Ecto neural progenitor cell (in vitro differentiated cells): ENCODE measurements at regions not wholly inside any gene's neighbourhood (a gene's known extent, or its start where the extent isn't known, plus 50 kb on each side); places are given as distances from the start of the nearest gene placed in this dataset.

Source experiments
- DNase-seq: peaks from one replicate; pipeline ENCODE4 v3.0.0-alpha.2; 2018; ENCODE audit warnings: low spot score

DNA sequence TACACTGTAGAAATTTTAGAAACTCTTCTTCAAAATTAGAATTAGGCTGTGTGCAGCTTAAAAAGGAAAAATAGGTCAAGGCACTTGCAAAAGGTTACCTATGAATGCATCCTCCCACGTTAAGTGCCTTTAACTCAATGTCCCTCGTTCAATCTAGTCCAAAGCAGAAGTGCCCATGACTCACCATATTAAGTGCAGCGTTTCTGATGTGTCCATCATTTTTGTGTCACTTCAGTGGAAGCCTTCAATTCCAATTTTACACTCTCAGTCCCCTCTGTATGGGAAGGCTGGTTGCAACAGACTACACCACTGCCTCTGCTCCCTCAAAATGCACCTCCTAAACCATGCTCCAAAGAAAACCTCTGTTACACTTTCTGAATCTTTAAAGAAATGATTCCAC is 53.4 kb downstream of the FOXB1 start:
- no peak for DNase-seq

GRCh38 chr15:60059186-60059585 is 55.1 kb downstream of the FOXB1 start:
- DNase-seq = no peak

DNA sequence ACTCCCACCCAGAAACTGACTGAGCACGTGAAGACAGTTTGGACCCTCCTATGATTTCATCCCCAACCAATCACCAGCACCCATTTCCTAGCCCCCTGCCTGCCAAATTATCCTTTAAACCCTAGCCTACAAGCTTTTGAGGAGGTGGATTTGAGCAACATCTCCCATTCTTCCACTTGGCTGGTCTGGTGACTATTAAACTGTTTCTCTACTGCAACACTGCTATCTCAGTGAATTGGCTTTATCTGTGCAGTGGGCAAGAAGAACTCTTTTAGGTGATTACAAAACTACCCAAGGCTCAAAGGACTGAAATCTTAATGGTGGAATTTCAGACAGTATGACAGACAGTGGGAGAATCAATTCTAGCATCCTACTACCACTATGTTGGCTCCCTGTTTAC is 57.6 kb downstream of the FOXB1 start:
- no peak for DNase-seq

DNA sequence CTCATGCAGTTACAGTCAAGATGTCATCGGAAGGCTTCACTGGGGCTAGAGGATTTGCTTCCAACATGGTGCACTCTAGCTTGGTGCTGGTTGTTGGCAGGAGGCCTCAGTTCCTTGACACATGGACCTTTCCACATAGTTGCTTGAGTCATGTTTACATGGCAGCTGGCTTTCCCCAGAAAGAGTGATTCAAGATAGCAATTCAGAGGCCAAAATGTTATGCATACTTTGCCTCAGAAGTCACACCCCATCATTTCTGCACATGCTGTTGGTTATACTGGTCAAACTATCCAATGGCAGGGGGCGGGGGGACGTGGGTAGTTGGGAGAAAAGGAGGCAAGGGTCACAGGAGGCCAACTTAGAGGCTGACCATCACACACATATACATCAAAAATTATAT is 58.7 kb downstream of the FOXB1 start:
- no peak for DNase-seq

DNA sequence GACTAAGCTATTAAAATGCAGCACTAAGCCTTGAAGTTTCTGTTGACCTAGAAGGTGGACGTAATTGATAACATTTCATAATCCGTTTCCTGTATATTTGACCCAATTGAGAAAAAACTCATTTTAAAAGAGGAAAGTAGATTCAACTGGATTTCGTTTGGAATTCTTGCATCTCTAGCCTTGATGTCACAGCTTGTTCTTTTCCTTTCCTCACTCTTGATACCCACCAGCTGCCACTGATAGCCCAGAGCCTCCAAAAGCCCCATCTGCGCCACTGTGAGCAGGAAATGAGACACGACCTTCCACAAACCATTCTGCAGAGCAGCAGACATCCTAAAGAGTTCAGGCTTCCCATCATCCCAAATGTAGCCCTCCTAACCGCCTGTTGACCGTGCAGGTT is 61.8 kb downstream of the FOXB1 start:
- DNase-seq = no peak

DNA sequence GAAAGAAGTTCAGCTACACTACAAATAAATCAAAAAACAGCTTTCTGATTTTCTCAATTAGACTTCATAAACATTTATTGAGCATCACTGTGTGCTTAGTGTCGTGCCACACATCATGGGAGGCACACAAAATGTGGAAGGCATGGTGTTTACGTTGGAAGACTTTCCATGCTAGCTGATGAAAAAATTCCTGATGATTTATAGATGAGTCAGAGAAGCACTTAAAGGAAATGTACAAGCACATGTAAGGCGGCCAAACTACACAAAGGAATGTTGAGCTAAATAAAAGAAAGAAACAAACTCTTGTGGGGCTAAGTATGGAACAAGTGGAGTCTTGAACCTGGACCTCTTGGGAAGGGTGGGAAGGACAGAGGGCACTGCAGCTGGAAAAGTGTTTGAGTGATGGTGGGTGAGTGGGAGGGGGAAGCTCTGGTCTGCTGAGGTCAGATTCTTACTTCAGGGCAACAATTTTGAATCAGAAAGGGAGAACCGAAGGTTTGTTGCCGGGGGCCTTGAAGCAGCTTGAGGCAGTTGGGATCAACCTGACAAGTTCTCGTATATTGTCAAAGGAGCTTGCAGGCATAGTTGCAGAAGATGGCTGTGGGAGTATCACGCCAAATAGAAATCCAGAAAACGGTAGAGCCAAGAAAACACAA is 66.9 kb downstream of the FOXB1 start:
- DNase-seq = no peak

GRCh38 chr15:60072826-60073465 is 68.8 kb downstream of the FOXB1 start:
- no peak for DNase-seq

- no peak for DNase-seq
Observed at GRCh38 chr15:60073466-60073840, 69.3 kb downstream of the FOXB1 start.

DNA sequence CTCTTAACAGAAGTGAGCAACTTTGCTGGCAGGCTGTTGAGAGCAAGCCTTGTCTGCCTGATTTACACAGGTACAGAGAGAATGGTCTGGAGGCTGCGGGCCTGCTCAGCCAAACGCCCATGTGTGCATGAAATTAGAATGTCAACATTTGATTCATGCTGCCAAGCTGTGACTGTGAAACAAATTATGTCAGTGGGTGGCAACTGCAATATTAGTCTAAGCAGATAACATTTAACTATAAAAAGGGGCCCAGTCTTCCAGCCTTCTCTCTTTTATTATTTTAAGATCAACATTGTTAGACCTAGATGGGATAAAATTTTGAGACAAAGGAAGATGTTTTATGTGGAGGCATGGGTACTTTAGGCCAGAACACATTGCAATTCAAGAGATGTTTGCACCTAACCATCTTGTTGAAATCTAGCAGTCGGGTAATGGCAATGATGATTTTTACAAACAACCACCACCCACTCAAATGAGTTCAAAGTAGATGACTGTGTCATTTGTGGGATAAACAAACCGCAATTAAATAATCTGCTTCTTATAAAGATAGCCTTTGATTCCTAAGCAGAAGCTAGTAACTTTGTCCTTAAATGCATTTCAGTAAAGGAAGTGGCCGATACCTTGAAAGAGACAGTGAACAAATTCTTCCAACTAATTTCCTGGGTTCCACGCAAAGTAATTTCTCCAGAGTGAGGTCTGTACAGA is 70.2 kb downstream of the FOXB1 start:
- DNase-seq = no peak

DNA sequence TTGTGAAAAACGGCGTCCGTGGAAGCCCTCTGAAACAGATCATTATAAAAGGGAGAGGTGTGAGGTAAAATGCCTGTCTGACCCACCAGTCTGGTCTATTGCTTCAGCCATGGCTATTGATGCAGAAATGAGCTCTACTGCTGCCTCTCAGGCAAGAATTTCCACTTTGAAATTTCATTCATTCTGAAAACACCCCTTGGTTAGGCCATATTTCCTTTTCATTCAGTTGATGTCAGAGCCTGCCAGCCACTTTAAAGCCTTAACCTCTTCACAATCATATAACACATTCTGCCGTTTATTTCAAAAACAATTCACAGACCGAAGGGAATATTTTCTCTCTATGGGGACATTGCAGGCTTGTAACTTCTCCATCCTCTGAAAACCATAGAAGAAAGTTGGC is 71.9 kb downstream of the FOXB1 start:
- DNase-seq = no peak

- DNase-seq = peak; percentile 52
Observed at GRCh38 chr15:60076582-60077276, 72.6 kb downstream of the FOXB1 start.

DNA sequence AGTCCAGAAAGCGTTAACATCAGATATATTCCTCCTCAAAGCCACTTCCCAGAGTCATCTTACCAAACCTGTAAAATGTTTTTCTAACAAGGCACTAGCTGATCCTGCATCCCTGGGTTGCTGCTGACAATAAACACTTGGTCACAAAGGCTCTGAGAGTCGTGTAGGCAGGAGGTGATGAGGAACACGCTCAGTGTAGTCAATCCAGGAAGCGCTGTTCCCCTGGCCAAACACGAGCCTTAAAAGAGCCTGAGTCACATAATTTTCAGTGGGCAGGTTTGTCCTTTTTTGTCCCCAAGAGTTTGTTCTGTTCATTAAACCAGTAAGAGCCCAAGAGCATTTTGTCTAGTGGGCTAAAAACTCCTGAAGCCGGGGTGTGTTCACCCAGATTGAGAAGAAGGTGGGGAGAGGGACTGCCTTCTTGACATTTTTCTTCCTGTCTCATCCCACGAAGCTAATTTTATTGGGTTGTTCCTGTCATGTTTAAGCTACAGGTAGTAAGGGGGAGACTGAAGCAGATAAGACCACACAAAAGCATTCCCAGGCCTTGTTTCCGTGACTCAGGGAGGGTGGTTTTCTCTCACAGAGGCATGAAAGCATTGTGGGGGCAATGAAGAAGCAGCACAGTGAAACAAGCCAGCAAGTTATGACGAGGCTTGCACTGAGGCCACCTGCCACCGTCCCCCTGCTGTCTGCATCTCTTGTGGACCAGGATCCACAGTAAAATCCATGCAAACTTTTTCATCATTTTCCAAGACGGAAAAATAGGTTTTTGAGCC is 73.7 kb downstream of the FOXB1 start:
- no peak for DNase-seq

GRCh38 chr15:60079210-60079609 is 75.1 kb downstream of the FOXB1 start:
- no peak for DNase-seq

- no peak for DNase-seq
Observed at GRCh38 chr15:60081976-60082375, 77.9 kb downstream of the FOXB1 start.

DNA sequence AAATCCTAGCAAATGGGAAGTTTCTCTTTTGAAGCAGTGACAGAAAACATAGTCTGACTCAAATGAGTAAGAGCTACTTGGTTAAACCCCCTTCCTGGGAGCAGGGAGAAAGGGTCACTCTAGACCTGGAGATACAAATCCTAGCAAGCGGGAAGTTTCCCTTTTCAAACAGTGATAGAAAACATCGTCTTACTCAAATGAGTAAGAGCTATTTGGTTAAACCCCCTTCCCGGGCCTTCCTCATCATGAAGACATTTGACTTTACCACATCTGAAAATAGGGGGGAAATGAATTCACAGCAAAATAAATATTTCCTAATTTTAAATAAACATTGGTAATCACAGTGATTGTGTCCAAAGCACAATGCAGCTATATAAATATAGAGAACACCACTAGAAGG is 79.2 kb downstream of the FOXB1 start:
- DNase-seq = no peak

GRCh38 chr15:60086681-60087429 is 82.7 kb downstream of the FOXB1 start:
- no peak for DNase-seq

- DNase-seq = no peak
Observed at GRCh38 chr15:60087561-60087960, 83.5 kb downstream of the FOXB1 start.

GRCh38 chr15:60090747-60091146 is 86.6 kb downstream of the FOXB1 start:
- no peak for DNase-seq

- no peak for DNase-seq
Observed at GRCh38 chr15:60091157-60091556, 87.0 kb downstream of the FOXB1 start.

DNA sequence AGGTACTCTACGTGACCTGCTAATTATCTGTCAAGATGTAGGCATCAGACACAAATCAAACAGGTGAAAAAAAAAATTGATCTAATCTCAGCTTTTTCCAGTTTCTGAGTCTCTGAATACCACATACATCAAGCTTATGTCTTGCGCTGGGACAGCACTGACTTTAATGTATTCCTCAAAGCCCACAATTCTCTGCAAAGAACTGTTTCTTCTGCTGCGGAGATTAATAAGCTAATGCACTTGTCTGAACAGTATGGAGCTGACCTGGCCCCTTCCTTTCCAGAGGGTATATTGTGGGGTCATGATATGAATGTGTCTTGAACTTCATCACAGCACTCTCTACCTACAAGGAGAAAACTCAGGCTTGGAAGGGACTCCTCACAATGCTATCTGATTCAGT is 87.8 kb downstream of the FOXB1 start:
- DNase-seq = no peak

GRCh38 chr15:60093273-60094067 is 89.4 kb downstream of the FOXB1 start:
- no peak for DNase-seq
